ENCODE measurements at regions not wholly inside any gene's neighbourhood (a gene's known extent, or its start where the extent isn't known, plus 50 kb on each side); places are given as distances from the start of the nearest gene placed in this dataset.

GRCh38 chr18:78919956-78920355 lies 59.7 kb upstream of the SALL3 start:
- no peak for DNase-seq (ENCODE audit: low spot score, unreplicated experiment)
- H3K9me3 Mint-ChIP-seq (ENCODE audit: low read depth) = peaks cover 11% of the 10 kb centered on the region
- no peaks in the 10 kb centered on the region for H3K4me1 Mint-ChIP-seq (ENCODE audit: low read depth)
- no peak for TF ChIP-seq CTCF (IDR thresholded peaks at IDR 0.05; ENCODE audit: unreplicated experiment)
- H3K27me3 Mint-ChIP-seq = no peaks in the 10 kb centered on the region
- no peak overlapping the region for H3K4me3 Mint-ChIP-seq (ENCODE audit: low read depth)
- H3K36me3 Mint-ChIP-seq (ENCODE audit: insufficient read depth) = no peaks in the 10 kb centered on the region
- no peak overlapping the region for H3K27ac Mint-ChIP-seq

GRCh38 chr18:78920456-78921138 lies 59.0 kb upstream of the SALL3 start:
- no peak for TF ChIP-seq CTCF (IDR thresholded peaks at IDR 0.05; ENCODE audit: unreplicated experiment)
- DNase-seq (ENCODE audit: low spot score, unreplicated experiment) = no peak
- Mint-ChIP-seq H3K9me3 (ENCODE audit: low read depth) (peaks cover 11% of the 10 kb centered on the region), H3K27ac (no peak overlapping the region), H3K36me3 (ENCODE audit: insufficient read depth) (no peaks in the 10 kb centered on the region), H3K27me3 (no peaks in the 10 kb centered on the region), H3K4me1 (ENCODE audit: low read depth) (no peaks in the 10 kb centered on the region), H3K4me3 (ENCODE audit: low read depth) (no peak overlapping the region)

GRCh38 chr18:78922856-78923255 lies 56.8 kb upstream of the SALL3 start:
- H3K27me3 Mint-ChIP-seq = no peaks in the 10 kb centered on the region
- TF ChIP-seq CTCF (IDR thresholded peaks at IDR 0.05; ENCODE audit: unreplicated experiment) = no peak
- no peak for DNase-seq (ENCODE audit: low spot score, unreplicated experiment)
- no peaks in the 10 kb centered on the region for H3K4me1 Mint-ChIP-seq (ENCODE audit: low read depth)
- no peak overlapping the region for H3K4me3 Mint-ChIP-seq (ENCODE audit: low read depth)
- no peaks in the 10 kb centered on the region for H3K36me3 Mint-ChIP-seq (ENCODE audit: insufficient read depth)
- H3K27ac Mint-ChIP-seq = no peak overlapping the region
- H3K9me3 Mint-ChIP-seq (ENCODE audit: low read depth) = peaks cover 2% of the 10 kb centered on the region

GRCh38 chr18:78924301-78924700 lies 55.3 kb upstream of the SALL3 start:
- TF ChIP-seq CTCF (IDR thresholded peaks at IDR 0.05; ENCODE audit: unreplicated experiment) = no peak
- DNase-seq (ENCODE audit: low spot score, unreplicated experiment) = no peak
- no peaks in the 10 kb centered on the region for H3K4me1 Mint-ChIP-seq (ENCODE audit: low read depth)
- H3K27me3 Mint-ChIP-seq = no peaks in the 10 kb centered on the region
- no peak overlapping the region for H3K27ac Mint-ChIP-seq
- peaks cover 8% of the 10 kb centered on the region for H3K9me3 Mint-ChIP-seq (ENCODE audit: low read depth)
- H3K36me3 Mint-ChIP-seq (ENCODE audit: insufficient read depth) = no peaks in the 10 kb centered on the region
- no peak overlapping the region for H3K4me3 Mint-ChIP-seq (ENCODE audit: low read depth)

GRCh38 chr18:78924786-78925540 lies 54.7 kb upstream of the SALL3 start:
- Mint-ChIP-seq H3K4me3 (ENCODE audit: low read depth) (no peak overlapping the region), H3K27ac (peak overlapping the region; percentile 22), H3K36me3 (ENCODE audit: insufficient read depth) (no peaks in the 10 kb centered on the region), H3K4me1 (ENCODE audit: low read depth) (no peaks in the 10 kb centered on the region), H3K9me3 (ENCODE audit: low read depth) (peaks cover 8% of the 10 kb centered on the region), H3K27me3 (no peaks in the 10 kb centered on the region)
- no peak for TF ChIP-seq CTCF (IDR thresholded peaks at IDR 0.05; ENCODE audit: unreplicated experiment)
- DNase-seq (ENCODE audit: low spot score, unreplicated experiment) = no peak
